Liver (tissue), 8 donors: ENCODE measurements at regions not wholly inside any gene's neighbourhood (a gene's known extent, or its start where the extent isn't known, plus 50 kb on each side); places are given as distances from the start of the nearest gene placed in this dataset.

Experiments used
- DNase-seq: peaks from one replicate; pipeline ENCODE4 v3.0.0-alpha.2; 2017; ENCODE audit warnings: low spot score
- H3K27ac ChIP-seq, 2 donors: one replicate each; pipeline ENCODE4 v1.7.0; 2013; ENCODE audit warnings: inconsistent platforms in 2 of 2, low read length in 2 of 2, control low read depth in 1 of 2, low read depth in 1 of 2, mild to moderate bottlenecking in 1 of 2
- H3K27me3 ChIP-seq, 4 donors: one replicate each; pipeline versions ENCODE4 v1.6.1 to v1.7.0; 2013; ENCODE audit warnings: low read length in 3 of 4, inconsistent platforms in 1 of 4, mild to moderate bottlenecking in 1 of 4, moderate library complexity in 1 of 4; ENCODE audit not compliant: control insufficient read depth in 4 of 4, insufficient read depth in 4 of 4
- H3K36me3 ChIP-seq, 4 donors: one replicate each; pipeline versions ENCODE4 v1.6.1 to v1.7.0; 2013; ENCODE audit warnings: low read length in 3 of 4, mild to moderate bottlenecking in 3 of 4, low read depth in 1 of 4, moderate library complexity in 1 of 4; ENCODE audit not compliant: control insufficient read depth in 4 of 4, insufficient read depth in 3 of 4
- H3K4me1 ChIP-seq, 4 donors: one replicate each; pipeline versions ENCODE4 v1.6.1 to v1.7.0; 2013; ENCODE audit warnings: low read length in 3 of 4, mild to moderate bottlenecking in 3 of 4, moderate library complexity in 1 of 4; ENCODE audit not compliant: control insufficient read depth in 4 of 4, insufficient read depth in 4 of 4
- H3K4me3 ChIP-seq, 3 donors: one replicate each; pipeline versions ENCODE4 v1.6.1 to v1.7.0; 2013; ENCODE audit warnings: low read length in 3 of 3, control low read depth in 1 of 3, low read depth in 1 of 3, mild to moderate bottlenecking in 1 of 3
- H3K9ac ChIP-seq, 2 donors: one replicate each; pipeline ENCODE4 v1.7.0; 2013; ENCODE audit warnings: low read length in 2 of 2, mild to moderate bottlenecking in 2 of 2, moderate library complexity in 2 of 2, control low read depth in 1 of 2, low read depth in 1 of 2
- H3K9me3 ChIP-seq, 4 donors: one replicate each; pipeline versions ENCODE4 v1.6.1 to v1.7.0; 2013; ENCODE audit warnings: low read length in 3 of 4; ENCODE audit not compliant: control insufficient read depth in 4 of 4
- ATF3 ChIP-seq: IDR thresholded peaks from 2 replicates; pipeline ENCODE4 v1.6.1; 2016; ENCODE audit warnings: antibody characterized with exemption
- CTCF ChIP-seq: fragments of 150-350 bp; IDR thresholded peaks from 2 replicates; pipeline ENCODE4 v1.5.1; 2017; ENCODE audit warnings: improper control_type of control experiment, low read depth, low read length; ENCODE audit not compliant: missing input control
- EGR1 ChIP-seq, 2 donors: IDR thresholded peaks; 2 replicates each; pipeline ENCODE4 v1.6.1; 2016 to 2018; ENCODE audit warnings: antibody characterized with exemption in 2 of 2, low read depth in 2 of 2
- FOXA2 ChIP-seq: IDR thresholded peaks from 2 replicates; pipeline ENCODE4 v1.6.1; 2016; ENCODE audit warnings: antibody characterized with exemption
- GABPA ChIP-seq, 2 donors: IDR thresholded peaks in 1 of 2; conservative IDR thresholded peaks in 1 of 2; 2 replicates each; pipeline ENCODE4 v1.6.1; 2016; ENCODE audit warnings: antibody characterized with exemption in 2 of 2, mild to moderate bottlenecking in 1 of 2, moderate library complexity in 1 of 2
- HNF4G ChIP-seq: IDR thresholded peaks from 2 replicates; pipeline ENCODE4 v1.6.1; 2016; ENCODE audit warnings: antibody characterized with exemption
- JUND ChIP-seq, 2 donors: IDR thresholded peaks; 2 replicates each; pipeline ENCODE4 v1.6.1; 2016; ENCODE audit warnings: antibody characterized with exemption in 2 of 2
- MAX ChIP-seq: IDR thresholded peaks from 2 replicates; pipeline ENCODE4 v1.6.1; 2016; ENCODE audit warnings: antibody characterized with exemption
- RAD21 ChIP-seq, 2 donors: IDR thresholded peaks; 2 replicates each; pipeline ENCODE4 v1.6.1; 2016; ENCODE audit warnings: antibody characterized with exemption in 2 of 2, mild to moderate bottlenecking in 2 of 2
- SP1 ChIP-seq: IDR thresholded peaks from 2 replicates; pipeline ENCODE4 v1.6.1; 2018; ENCODE audit warnings: antibody characterized with exemption, mild to moderate bottlenecking
- TAF1 ChIP-seq: conservative IDR thresholded peaks from 2 replicates; pipeline ENCODE4 v1.6.1; 2016; ENCODE audit warnings: antibody characterized with exemption, mild to moderate bottlenecking
- YY1 ChIP-seq: IDR thresholded peaks from 2 replicates; pipeline ENCODE4 v1.6.1; 2016; ENCODE audit warnings: antibody characterized with exemption, mild to moderate bottlenecking
- ZBTB33 ChIP-seq: IDR thresholded peaks from 2 replicates; pipeline ENCODE4 v1.6.1; 2016; ENCODE audit warnings: antibody characterized with exemption
- WGBS: extraction: QIAGEN DNeasy Blood & Tissue Kit; methylation state at CpG from one replicate; pipeline ENCODE4 v1.1.7; 2013; 5-methylcytosine and 5-hydroxymethylcytosine counted together
- TF ChIP-seq, protein P1 (sequence below): IDR thresholded peaks from 2 replicates; pipeline ENCODE4 v1.6.1; 2016; ENCODE audit warnings: antibody characterized with exemption, mild to moderate bottlenecking
- donor health status: healthy.
- donor health status: healthy.
- donor health status: healthy.
- donor health status: healthy.
- donor health status: healthy.

DNA sequence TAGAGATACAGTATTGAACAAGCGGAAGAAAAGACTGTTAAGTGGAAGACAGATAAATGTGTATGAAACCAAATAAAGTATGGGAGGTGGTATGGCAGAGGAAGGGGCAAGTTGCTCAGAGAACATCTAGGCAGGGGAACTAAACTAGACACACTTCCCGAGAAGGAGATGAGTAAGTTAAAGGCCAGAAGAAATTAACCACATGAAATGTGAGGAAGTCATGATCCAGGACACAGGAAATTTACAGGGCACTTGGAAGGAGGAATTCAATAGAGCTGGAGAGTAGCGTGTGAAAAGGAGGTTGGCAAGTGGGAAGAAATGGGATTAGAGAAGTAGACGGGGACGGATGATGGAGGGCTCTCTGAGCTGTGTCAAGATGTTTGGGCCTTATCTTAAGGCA, 208.8 kb downstream of the COG6 start:
- H3K36me3 ChIP-seq, result no peaks in the 10 kb centered on the region
- no peak overlapping the region for H3K9ac ChIP-seq
- H3K9me3 ChIP-seq, result no peaks in the 10 kb centered on the region
- no peaks in the 10 kb centered on the region for H3K4me1 ChIP-seq
- no peak for DNase-seq
- TF ChIP-seq ZBTB33 (no peak), RAD21 (IDR thresholded peaks at IDR 0.05) (no peak), JUND (IDR thresholded peaks at IDR 0.05) (no peak), HNF4G (no peak), EGR1 (IDR thresholded peaks at IDR 0.05; ENCODE audit: low read depth in 2 of 2) (no peak), MAX (no peak), FOXA2 (no peak), GABPA (IDR thresholded peaks at IDR 0.05 in 1 of 2, conservative IDR thresholded peaks at IDR 0.05 in 1 of 2) (no peak), ATF3 (no peak), YY1 (no peak), TAF1 (no peak), CTCF (no peak), SP1 (no peak)
- TF ChIP-seq, protein P1, sequence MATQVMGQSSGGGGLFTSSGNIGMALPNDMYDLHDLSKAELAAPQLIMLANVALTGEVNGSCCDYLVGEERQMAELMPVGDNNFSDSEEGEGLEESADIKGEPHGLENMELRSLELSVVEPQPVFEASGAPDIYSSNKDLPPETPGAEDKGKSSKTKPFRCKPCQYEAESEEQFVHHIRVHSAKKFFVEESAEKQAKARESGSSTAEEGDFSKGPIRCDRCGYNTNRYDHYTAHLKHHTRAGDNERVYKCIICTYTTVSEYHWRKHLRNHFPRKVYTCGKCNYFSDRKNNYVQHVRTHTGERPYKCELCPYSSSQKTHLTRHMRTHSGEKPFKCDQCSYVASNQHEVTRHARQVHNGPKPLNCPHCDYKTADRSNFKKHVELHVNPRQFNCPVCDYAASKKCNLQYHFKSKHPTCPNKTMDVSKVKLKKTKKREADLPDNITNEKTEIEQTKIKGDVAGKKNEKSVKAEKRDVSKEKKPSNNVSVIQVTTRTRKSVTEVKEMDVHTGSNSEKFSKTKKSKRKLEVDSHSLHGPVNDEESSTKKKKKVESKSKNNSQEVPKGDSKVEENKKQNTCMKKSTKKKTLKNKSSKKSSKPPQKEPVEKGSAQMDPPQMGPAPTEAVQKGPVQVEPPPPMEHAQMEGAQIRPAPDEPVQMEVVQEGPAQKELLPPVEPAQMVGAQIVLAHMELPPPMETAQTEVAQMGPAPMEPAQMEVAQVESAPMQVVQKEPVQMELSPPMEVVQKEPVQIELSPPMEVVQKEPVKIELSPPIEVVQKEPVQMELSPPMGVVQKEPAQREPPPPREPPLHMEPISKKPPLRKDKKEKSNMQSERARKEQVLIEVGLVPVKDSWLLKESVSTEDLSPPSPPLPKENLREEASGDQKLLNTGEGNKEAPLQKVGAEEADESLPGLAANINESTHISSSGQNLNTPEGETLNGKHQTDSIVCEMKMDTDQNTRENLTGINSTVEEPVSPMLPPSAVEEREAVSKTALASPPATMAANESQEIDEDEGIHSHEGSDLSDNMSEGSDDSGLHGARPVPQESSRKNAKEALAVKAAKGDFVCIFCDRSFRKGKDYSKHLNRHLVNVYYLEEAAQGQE, result no peak
- no peak overlapping the region for H3K4me3 ChIP-seq
- 83% methylated on average over 5 of the region's 5 CpGs for WGBS
- H3K27me3 ChIP-seq, result peaks cover 0 to 9% (median 2%) of the 10 kb centered on the region in 4 donors
- H3K27ac ChIP-seq, result no peak overlapping the region

GRCh38 chr13:39866722-39867121, 211.3 kb downstream of the COG6 start:
- no peak for DNase-seq
- Histone ChIP-seq H3K9ac (no peak overlapping the region), H3K9me3 (no peaks in the 10 kb centered on the region), H3K4me1 (no peaks in the 10 kb centered on the region), H3K27ac (no peak overlapping the region), H3K4me3 (no peak overlapping the region), H3K27me3 (peaks cover 0 to 9% (median 4%) of the 10 kb centered on the region in 4 donors), H3K36me3 (no peaks in the 10 kb centered on the region)
- no peak for TF ChIP-seq ZBTB33
- no peak for TF ChIP-seq YY1
- TF ChIP-seq EGR1 (IDR thresholded peaks at IDR 0.05; ENCODE audit: low read depth in 2 of 2), result no peak
- no peak for TF ChIP-seq SP1
- no peak for TF ChIP-seq CTCF
- TF ChIP-seq JUND (IDR thresholded peaks at IDR 0.05), result no peak
- TF ChIP-seq GABPA (IDR thresholded peaks at IDR 0.05 in 1 of 2, conservative IDR thresholded peaks at IDR 0.05 in 1 of 2), result no peak
- 76% methylated on average over 1 of the region's 1 CpG for WGBS
